ENCODE measurements at regions not wholly inside any gene's neighbourhood (a gene's known extent, or its start where the extent isn't known, plus 50 kb on each side); places are given as distances from the start of the nearest gene placed in this dataset.

DNA sequence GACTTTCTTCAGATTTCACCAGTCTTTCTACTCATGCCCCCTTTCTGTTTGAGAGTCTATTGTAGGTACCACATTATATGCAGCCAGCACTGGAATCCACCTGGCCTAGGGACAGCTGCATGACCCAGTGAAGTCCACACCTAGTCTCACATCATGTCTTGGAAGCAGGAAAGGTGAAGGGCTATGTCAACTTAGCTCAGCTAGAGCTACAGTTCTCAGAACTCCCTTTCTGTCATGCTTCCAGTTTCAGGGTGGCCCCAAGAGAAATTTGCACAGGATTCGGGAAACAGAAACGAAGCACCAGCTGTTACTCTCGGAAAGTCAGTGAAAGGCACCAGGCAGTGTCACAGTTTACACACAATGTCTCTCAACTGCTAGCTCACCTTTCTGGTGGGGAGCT, 51.6 kb upstream of the NLRP1 start:
- no peak for DNase-seq

DNA sequence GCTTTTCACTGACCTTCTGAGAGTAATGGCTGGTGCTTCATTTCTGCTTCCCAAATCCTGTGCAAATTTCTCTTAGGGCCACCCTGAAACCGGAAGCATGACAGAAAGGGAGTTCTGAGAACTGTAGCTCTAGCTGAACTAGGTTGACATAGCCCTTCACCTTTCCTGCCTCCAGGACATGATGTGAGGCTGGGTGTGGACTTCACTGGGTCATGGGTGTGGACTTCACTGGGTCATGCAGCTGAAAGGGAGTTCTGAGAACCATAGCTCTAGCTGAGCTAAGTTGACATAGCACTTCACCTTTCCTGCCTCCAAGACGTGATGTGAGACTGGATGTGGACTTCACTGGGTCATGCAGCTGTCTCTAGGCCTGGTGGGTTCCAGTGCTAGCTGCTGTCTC, 54.3 kb upstream of the NLRP1 start:
- no peak for DNase-seq

- no peak for DNase-seq
These were observed 56.4 kb upstream of the NLRP1 start for GRCh38 chr17:5640726-5641125.

DNA sequence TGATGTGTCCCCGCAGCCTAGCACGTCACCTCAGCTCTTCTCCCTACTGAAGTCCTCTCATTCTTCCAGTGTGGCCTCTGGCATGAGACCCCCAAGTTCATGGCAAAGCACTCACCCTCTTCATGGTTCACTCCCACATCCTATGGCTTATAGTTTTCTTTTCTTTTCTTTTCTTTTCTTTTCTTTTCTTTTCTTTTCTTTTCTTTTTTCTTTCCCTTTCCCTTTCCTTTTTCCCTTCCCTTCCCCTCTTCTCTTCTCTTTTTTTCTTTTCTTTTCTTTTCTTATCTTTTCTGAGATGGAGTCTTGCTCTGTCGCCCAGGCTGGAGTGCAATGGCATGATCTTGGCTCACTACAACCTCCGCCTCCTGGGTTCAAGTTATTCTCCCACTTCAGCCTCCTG, 58.4 kb upstream of the NLRP1 start:
- DNase-seq, result no peak

DNA sequence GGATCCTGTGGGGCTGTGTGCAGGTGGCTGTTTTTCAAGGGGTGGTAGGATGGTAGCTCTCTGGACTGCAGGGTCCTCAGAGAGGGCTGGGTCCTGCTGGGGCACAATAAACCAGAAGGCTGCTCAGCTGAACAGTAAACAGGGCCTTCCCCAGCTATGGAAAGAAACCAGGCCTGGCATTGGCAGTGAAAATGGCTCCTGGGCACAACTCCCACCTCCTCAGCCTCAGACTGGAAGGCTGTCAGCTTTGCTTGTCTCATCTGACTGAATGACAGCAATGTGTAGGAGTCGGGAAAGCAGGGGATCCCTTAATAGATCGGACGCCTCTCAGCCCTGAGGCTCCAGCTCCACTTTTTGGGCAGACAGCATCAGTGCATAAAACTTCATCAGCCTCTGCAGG, 59.8 kb upstream of the NLRP1 start:
- DNase-seq, result no peak

GRCh38 chr17:5651348-5651747, 67.0 kb upstream of the NLRP1 start:
- DNase-seq, result no peak

- no peak for DNase-seq
These were observed 77.3 kb upstream of the NLRP1 start for GRCh38 chr17:5661491-5662125.

DNA sequence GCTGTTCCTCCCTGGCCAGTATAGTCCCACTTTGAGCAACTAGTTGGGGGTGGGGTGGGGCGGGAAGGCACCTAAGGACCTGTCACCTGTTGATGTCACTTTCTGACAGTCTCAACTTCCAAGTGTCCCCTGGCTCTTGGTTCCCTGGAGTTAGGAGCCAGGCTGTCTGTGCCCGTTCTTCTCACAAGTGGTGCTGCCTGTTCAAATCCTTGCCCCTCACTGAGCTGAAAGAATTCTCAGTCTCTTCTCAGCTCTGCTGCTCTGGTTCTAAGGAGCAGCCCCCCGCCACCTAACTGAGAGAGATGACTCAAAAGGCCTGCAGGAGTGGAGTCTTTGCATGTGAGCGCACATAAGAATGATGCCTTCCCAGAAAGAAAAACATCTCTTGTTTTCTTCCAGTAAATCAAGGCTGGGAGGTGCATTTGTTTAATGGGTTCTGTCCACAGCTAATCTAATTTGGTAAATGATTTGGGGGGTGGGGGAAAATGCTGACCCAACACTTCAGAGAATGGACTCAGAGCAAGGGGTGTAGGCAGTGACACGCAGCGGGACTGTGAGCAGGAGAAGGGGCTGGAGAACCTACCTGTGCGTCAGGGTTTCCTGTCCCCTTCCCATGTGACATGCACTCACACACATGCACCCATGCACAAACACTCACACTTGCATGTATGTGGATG, 78.2 kb upstream of the NLRP1 start:
- DNase-seq, result no peak

DNA sequence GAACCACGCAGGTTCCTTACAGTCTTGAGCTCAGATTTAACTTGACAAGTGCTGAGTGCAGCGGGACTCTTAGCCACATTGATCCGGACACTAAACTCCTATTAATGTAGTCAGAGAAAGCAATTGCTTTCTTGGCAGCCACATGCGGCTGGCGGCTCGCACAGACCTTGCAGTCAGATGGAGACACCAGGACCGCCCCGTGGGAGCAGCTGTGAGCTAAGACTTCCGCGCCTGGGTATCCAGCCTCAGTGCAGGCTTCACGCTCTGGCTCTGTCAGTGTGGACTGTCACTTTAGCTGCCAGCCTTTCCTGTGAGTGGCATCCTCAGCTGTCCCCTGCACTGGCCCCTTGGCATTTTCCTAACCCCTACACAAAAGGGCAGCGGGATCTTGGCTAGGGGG, 80.9 kb upstream of the NLRP1 start:
- no peak for DNase-seq

DNA sequence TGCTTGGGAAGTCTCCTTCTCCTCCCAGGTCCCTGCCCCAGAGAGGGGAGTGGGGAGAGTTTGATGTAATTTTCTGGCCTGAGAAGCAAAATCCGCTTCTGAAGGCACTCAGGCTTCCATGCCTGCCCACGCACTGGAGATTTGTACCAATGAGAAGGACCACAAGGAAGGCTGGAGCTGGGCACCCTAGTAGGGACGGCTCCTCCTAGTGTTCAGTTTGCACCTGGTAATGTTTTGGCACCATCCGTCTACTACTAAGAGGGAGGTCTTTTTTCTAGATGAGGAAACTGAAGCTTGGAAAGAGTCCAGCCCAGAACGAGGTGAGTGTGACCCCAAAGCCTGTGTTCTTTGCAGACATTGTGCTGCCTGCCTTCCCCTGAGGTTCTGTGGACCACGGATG, 83.6 kb upstream of the NLRP1 start:
- DNase-seq, result no peak

- no peak for DNase-seq
These were observed 84.3 kb upstream of the NLRP1 start for GRCh38 chr17:5668557-5669138.

DNA sequence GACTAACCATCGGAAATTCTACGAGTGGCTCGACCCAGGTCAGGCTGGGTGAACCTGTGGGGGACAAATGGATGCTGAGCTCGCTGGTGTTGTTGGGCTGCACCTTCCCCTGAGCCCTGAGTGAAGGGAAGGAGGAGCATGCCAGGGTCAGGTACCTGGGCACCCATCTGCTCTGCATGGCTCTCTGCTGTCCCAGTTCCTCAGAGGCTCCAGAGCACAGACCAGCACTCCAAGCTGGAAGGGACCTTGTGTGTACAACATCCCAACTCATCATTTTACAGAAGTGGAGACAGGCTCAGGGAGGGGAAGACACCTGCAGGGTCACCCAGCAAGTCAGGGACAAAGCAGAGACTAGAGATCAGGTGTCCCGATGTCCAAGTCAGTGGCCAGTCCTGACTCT, 84.9 kb upstream of the NLRP1 start:
- no peak for DNase-seq

GRCh38 chr17:5672141-5672540, 87.8 kb upstream of the NLRP1 start:
- DNase-seq, result no peak

DNA sequence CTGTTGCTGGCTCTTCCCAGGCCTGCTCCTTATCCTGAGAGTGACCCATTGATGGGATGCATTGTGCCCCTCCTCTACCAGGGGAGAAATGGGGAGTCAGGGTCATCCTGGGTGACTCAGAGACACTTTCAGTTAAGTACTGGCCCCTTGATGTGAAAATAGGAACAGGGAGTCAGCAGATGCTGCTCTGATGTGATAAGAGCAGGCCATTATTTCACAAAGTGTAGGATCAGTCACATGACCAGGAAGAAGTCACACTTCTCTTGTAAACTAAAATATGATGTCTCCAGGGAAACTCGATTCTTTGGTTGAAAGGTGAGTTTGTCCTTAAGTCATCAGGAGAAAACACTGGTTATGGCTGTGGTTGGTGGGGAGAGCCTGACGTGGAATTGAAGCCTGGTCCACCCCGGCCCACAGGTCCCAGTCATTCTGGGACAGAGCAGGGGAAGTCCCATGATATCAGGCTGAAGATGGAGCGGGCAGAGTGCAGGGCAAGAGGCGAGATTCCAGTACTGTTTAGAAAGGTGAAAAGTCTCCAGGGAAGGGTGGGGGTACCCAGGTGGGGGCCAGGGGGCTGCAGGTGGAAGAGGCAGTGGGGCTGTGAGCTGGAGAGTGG, 88.6 kb upstream of the NLRP1 start:
- no peak for DNase-seq

DNA sequence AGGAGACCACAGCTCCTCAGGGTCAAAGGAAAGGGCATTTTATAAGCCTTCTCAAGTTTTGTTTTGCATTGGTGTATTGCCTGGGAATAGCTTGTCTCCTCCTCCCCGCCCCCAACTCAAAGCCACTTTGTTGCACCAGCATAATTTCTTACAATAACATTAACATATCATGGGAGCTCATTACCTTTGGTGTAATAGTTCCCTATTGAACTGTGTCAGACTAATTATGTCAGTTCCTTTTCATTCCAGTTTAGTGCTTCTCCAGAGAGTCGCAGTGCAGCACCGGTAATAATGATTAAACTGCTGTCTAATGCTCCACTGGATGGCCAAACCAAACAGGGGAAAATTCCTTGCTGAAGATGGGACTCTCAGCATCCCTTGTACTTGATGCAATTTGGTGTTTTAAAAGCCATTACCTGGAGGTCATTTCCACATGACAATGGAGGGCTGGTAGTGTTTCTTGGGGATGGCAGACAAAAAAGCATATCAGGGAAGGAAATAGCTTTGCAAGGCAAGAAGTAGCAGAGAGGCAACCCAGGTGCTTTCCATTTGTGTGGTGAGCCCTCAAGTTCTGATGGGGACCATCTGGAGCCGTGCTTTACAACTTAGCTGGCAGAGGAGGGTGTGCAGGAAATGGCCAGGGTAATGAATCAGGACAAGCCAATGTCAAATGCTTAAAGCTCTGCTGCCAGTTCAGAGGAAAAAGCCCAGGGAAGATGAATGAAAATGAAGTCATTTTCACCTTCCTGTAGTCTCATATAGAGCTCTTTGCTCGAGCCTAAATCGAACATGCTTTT, 91.5 kb upstream of the NLRP1 start:
- no peak for DNase-seq

DNA sequence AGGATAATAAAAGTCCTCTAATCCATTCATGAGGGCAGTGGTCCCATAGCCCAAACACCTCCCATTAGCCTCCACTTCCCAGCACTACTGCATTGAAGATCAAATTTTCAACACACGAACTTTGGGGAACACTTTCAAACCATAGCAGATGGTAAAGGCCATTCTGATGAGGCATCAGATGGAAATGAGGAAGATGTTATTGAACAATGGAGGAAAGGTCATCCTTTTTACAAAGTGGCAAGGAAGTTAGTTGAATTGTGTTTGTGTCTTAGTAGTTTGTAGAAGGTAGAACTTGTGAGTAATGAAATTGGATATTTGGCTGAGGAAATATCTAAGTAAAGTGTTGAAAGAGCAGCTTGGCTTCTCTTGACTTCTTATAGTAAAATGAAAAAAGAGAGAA, 93.3 kb upstream of the NLRP1 start:
- DNase-seq, result no peak

GRCh38 chr17:5678171-5678570, 93.9 kb upstream of the NLRP1 start:
- DNase-seq, result no peak

DNA sequence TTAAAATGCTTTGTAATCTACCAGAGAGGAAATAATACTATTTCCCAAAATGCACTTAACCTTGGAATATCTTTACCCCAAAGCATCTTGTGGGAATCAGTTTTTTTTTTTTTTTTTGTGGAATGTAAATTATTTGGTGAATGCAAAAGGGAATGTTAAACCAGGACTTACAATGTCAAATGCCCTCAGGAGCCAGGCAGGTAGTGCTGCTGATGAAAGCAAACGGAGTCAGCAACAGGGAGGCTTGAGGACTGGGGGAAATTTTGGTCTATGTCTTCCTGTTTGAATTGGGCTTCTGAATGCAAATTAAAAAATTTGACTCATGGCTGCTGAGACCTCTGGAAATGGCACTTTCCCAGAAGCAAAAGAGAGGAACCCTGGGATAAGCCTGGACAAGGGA, 96.5 kb upstream of the NLRP1 start:
- DNase-seq, result no peak

DNA sequence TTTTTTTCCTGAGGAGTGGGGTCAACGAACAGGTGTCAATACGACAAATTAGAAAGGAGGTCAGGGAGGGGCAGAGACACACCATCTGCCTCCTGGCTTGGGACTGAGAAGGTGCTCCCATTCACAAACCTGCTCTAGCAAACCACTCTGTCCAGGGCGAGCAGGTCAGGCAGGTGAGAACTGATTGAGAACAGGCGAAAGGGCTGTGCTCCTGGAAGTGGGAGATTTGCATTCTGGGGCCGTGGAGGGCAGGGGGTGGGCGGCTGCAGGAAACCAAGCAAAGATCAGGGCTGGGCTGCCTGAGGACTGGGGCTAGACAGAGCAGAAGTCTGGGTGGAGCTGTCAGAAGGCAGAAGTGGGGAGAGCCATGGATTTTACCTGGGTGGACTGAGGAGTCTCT, 98.9 kb upstream of the NLRP1 start:
- DNase-seq, result no peak

DNA sequence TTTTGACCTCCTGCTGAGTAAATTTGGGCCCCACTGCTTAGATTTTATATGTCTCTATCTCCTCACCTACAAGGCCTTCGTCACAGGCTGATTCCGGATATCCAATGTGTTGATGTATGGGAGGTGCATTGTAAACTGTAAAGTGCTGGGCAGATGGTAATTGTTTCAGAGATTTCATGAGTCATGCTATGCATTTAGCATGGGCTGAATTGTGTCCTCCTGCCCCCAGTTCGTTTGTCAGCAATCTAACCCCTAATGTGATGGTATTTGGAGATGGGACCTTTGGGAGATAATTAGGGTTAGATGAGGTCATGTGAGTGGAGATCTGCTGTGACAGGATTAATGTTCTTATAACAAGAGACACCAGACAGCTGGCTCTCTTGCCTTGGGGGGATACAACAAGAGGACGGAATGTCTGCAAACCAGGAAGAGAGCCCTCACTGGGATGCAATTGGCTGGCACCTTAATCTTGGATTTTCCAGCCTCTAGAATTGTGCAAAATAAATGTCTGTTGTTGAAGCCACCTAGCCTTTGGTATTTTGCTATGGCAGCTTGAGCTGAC, 101.8 kb upstream of the NLRP1 start:
- DNase-seq, result no peak

- no peak for DNase-seq
These were observed 103.3 kb upstream of the NLRP1 start for GRCh38 chr17:5687646-5688045.

DNA sequence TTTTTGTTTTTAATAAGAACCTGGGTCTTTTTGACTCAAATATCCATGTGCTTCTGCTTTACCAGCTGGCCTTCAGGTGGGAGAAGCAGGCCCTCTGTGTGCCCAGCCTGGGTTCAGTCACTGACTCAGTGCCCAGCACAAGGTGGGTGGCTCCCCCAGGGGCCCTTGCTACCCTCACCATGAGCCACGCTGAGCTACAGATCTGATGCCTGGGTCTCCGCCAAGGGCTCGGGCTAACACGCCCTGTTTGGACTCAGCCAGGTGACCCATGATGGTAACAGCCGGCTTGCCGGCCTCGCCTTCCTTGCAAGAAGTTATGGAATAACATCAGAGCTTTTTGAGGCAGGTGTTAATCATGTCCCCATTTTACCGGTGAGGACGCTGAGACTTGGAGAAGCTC, 109.5 kb upstream of the NLRP1 start:
- no peak for DNase-seq

- DNase-seq, result no peak
These were observed 110.2 kb upstream of the NLRP1 start for GRCh38 chr17:5694551-5694950.

All from T-helper 1 cell (primary cell).